HEK293T (cell line): ENCODE measurements at regions not wholly inside any gene's neighbourhood (a gene's known extent, or its start where the extent isn't known, plus 50 kb on each side); places are given as distances from the start of the nearest gene placed in this dataset.

ENCODE experiments used
- ARNT ChIP-seq: fragments of 450-650 bp; IDR thresholded peaks from 2 replicates; pipeline ENCODE4 v1.6.1; 2017; ENCODE audit warnings: mild to moderate bottlenecking
- BHLHE40 ChIP-seq: fragments of 450-650 bp; IDR thresholded peaks from 2 replicates; pipeline ENCODE4 v1.6.1; 2016; ENCODE audit warnings: mild to moderate bottlenecking, moderate library complexity, borderline replicate concordance
- ELF4 ChIP-seq: fragments of 450-650 bp; IDR thresholded peaks from 2 replicates; pipeline ENCODE4 v1.6.1; 2017; ENCODE audit warnings: antibody characterized with exemption
- FOXA1 ChIP-seq: fragments of 450-650 bp; IDR thresholded peaks from 2 replicates; pipeline ENCODE4 v1.6.1; 2016; ENCODE audit warnings: mild to moderate bottlenecking
- FOXK2 ChIP-seq: fragments of 450-650 bp; IDR thresholded peaks from 2 replicates; pipeline ENCODE4 v1.6.1; 2016; ENCODE audit warnings: mild to moderate bottlenecking
- FOXM1 ChIP-seq: fragments of 450-650 bp; IDR thresholded peaks from 2 replicates; pipeline ENCODE4 v1.6.1; 2017; ENCODE audit warnings: mild to moderate bottlenecking, borderline replicate concordance
- HDGF ChIP-seq: fragments of 450-650 bp; IDR thresholded peaks from 2 replicates; pipeline ENCODE4 v1.6.1; 2017; ENCODE audit warnings: antibody characterized with exemption, borderline replicate concordance
- LEF1 ChIP-seq: fragments of 450-650 bp; IDR thresholded peaks from 2 replicates; pipeline ENCODE4 v1.6.1; 2017; ENCODE audit warnings: mild to moderate bottlenecking, borderline replicate concordance
- NFRKB ChIP-seq: fragments of 450-650 bp; IDR thresholded peaks from 2 replicates; pipeline ENCODE4 v1.6.1; 2016; ENCODE audit warnings: mild to moderate bottlenecking, moderate library complexity
- SP1 ChIP-seq: fragments of 450-650 bp; IDR thresholded peaks from 2 replicates; pipeline ENCODE4 v1.6.1; 2017
- SUZ12 ChIP-seq: fragments of 450-650 bp; IDR thresholded peaks from 2 replicates; pipeline ENCODE4 v1.6.1; 2016; ENCODE audit warnings: mild to moderate bottlenecking
- ZNF384 ChIP-seq: fragments of 450-650 bp; IDR thresholded peaks from 2 replicates; pipeline ENCODE4 v1.6.1; 2016
- TF ChIP-seq, protein P1 (sequence below): fragments of 450-650 bp; IDR thresholded peaks from 2 replicates; pipeline ENCODE4 v1.6.1; 2016

GRCh38 chr12:76936275-76937193 lies 57.7 kb upstream of the CSRP2 start:
- TF ChIP-seq FOXM1 (no peak), SP1 (no peak), HDGF (no peak), BHLHE40 (no peak), FOXA1 (no peak), ZNF384 (no peak), ARNT (no peak), LEF1 (no peak), FOXK2 (no peak), ELF4 (no peak), NFRKB (no peak), SUZ12 (no peak)
- TF ChIP-seq, protein P1, sequence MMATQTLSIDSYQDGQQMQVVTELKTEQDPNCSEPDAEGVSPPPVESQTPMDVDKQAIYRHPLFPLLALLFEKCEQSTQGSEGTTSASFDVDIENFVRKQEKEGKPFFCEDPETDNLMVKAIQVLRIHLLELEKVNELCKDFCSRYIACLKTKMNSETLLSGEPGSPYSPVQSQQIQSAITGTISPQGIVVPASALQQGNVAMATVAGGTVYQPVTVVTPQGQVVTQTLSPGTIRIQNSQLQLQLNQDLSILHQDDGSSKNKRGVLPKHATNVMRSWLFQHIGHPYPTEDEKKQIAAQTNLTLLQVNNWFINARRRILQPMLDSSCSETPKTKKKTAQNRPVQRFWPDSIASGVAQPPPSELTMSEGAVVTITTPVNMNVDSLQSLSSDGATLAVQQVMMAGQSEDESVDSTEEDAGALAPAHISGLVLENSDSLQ = no peak
